B cell (primary cell): ENCODE measurements at regions not wholly inside any gene's neighbourhood (a gene's known extent, or its start where the extent isn't known, plus 50 kb on each side); places are given as distances from the start of the nearest gene placed in this dataset.

Experiments used
- ATAC-seq: fragments of 200-7000 bp; cut with Tn5 transposase; one replicate; pipeline ENCODE4 v1.10.0; 2021; ENCODE audit warnings: low read depth, mild to moderate bottlenecking, moderate number of reproducible peaks, moderate library complexity
- CTCF ChIA-PET: fragments of 350-600 bp; sonication (Branson Sonifier 250); formaldehyde crosslinking; loops from one replicate; lab custom pipeline; 2021; ENCODE audit warnings: antibody characterized with exemption, inconsistent platforms; lab: Charles Lee
- POLR2A ChIA-PET: fragments of 350-600 bp; sonication (Branson Sonifier 250); formaldehyde crosslinking; loops from one replicate; lab custom pipeline; 2021; ENCODE audit warnings: antibody characterized with exemption; lab: Charles Lee
- DNase-seq: peaks from one replicate; pipeline ENCODE4 v3.0.0; 2013
- H2AFZ ChIP-seq: 2 replicates; pipeline ENCODE4 v1.6.1; 2012; ENCODE audit warnings: mild to moderate bottlenecking, low read depth, low read length; ENCODE audit not compliant: insufficient read depth, poor library complexity, severe bottlenecking
- H3K27ac ChIP-seq, 2 donors: 1 replicate in 1 of 2; 2 replicates in 1 of 2; pipeline ENCODE4 v1.5.1; 2012 to 2013; ENCODE audit warnings: low read length in 2 of 2, mild to moderate bottlenecking in 2 of 2, moderate library complexity in 1 of 2
- H3K27me3 ChIP-seq, 4 experiments: fragments of 200-600 bp in 1 of 4; sonication (generic) in 1 of 4; replicated peaks in 1 of 4; 1 replicate in 2 of 4; 2 replicates in 2 of 4; pipeline versions ENCODE4 v1.6.1 to v1.7.0; 2013 to 2016; ENCODE audit warnings: low read length in 3 of 4, mild to moderate bottlenecking in 2 of 4, mixed read lengths in 1 of 4, moderate library complexity in 1 of 4; ENCODE audit not compliant: insufficient read depth in 4 of 4, control insufficient read depth in 3 of 4; ENCODE audit errors: control extremely low read depth in 1 of 4
- H3K36me3 ChIP-seq, 2 experiments: replicated peaks in 1 of 2; 1 replicate in 1 of 2; 2 replicates in 1 of 2; pipeline versions ENCODE4 v1.6.1 to v1.7.1; 2013; ENCODE audit warnings: low read length in 1 of 2; ENCODE audit not compliant: insufficient read depth in 2 of 2, control insufficient read depth in 1 of 2; ENCODE audit errors: control extremely low read depth in 1 of 2, extremely low read depth in 1 of 2
- H3K4me1 ChIP-seq, 2 donors: fragments of 200-600 bp in 1 of 2; sonication (generic) in 1 of 2; 1 replicate in 1 of 2; 2 replicates in 1 of 2; pipeline versions ENCODE4 v1.5.1 to v1.6.1; 2013 to 2017; ENCODE audit warnings: low read length in 2 of 2; ENCODE audit not compliant: control insufficient read depth in 2 of 2, insufficient read depth in 2 of 2
- H3K4me2 ChIP-seq: replicated peaks from 2 replicates; pipeline ENCODE3; 2012; ENCODE audit warnings: mild to moderate bottlenecking, low read depth, low read length; ENCODE audit not compliant: poor library complexity, severe bottlenecking
- H3K4me3 ChIP-seq, 5 experiments: fragments of 200-600 bp in 1 of 5; sonication (generic) in 1 of 5; 1 replicate in 3 of 5; 2 replicates in 2 of 5; pipeline versions ENCODE4 v1.5.1 to v1.7.0; 2011 to 2016; ENCODE audit warnings: low read length in 4 of 5, mild to moderate bottlenecking in 4 of 5, low read depth in 2 of 5, control low read depth in 1 of 5, moderate library complexity in 1 of 5; ENCODE audit not compliant: insufficient read depth in 1 of 5; ENCODE audit errors: control extremely low read depth in 1 of 5, extremely low read depth in 1 of 5
- H3K79me2 ChIP-seq: fragments of 200-600 bp; sonication (generic); one replicate; pipeline ENCODE4 v1.6.0; 2016; ENCODE audit warnings: low read length; ENCODE audit not compliant: control insufficient read depth, insufficient read depth
- H3K9ac ChIP-seq: fragments of 200-600 bp; sonication (generic); 2 replicates; pipeline ENCODE4 v1.6.1; 2017; ENCODE audit warnings: mild to moderate bottlenecking, low read length, moderate library complexity
- H3K9me3 ChIP-seq, 3 donors: one replicate each; pipeline versions ENCODE4 v1.6.1 to v1.7.1; 2013; ENCODE audit warnings: low read length in 2 of 3; ENCODE audit not compliant: control insufficient read depth in 2 of 3, insufficient read depth in 1 of 3; ENCODE audit errors: control extremely low read depth in 1 of 3
- H4K20me1 ChIP-seq: 2 replicates; pipeline ENCODE4 v1.6.0; 2012; ENCODE audit warnings: mild to moderate bottlenecking, low read length; ENCODE audit not compliant: insufficient read depth, control insufficient read depth, poor library complexity, severe bottlenecking
- H3K27ac Mint-ChIP-seq: one replicate; pipeline ENCODE4 v1.8.0; 2021; ENCODE audit warnings: mixed read lengths
- H3K27me3 Mint-ChIP-seq: one replicate; pipeline ENCODE4 v1.8.0; 2021; ENCODE audit warnings: mixed read lengths
- H3K4me1 Mint-ChIP-seq: one replicate; pipeline ENCODE4 v1.8.0; 2021; ENCODE audit warnings: mixed read lengths
- H3K4me3 Mint-ChIP-seq: one replicate; pipeline ENCODE4 v1.8.0; 2021; ENCODE audit warnings: mixed read lengths
- H3K9me3 Mint-ChIP-seq: one replicate; pipeline ENCODE4 v1.8.0; 2022; ENCODE audit warnings: mixed read lengths; ENCODE audit not compliant: insufficient read depth
- EZH2 ChIP-seq: IDR thresholded peaks from 2 replicates; pipeline ENCODE4 v1.6.1; 2012; ENCODE audit warnings: borderline replicate concordance, low read depth, mild to moderate bottlenecking, moderate library complexity, low read length; ENCODE audit not compliant: insufficient read depth, poor library complexity, severe bottlenecking
- WGBS: methylation state at CpG from one replicate; pipeline ENCODE4 v1.1.5; 2013; ENCODE audit warnings: missing lambda C conversion rate; ENCODE audit not compliant: insufficient coverage; 5-methylcytosine and 5-hydroxymethylcytosine counted together
- intact Hi-C: fragments of 100-400 bp; cut with micrococcal nuclease; formaldehyde crosslinking; loops from one replicate; pipeline ENCODE4 v1.10.0; 2022
- TF ChIP-seq, protein P1 (sequence below): fragments of 200-600 bp; IDR thresholded peaks from one replicate; pipeline ENCODE4 v1.8.0; 2022; ENCODE audit warnings: antibody characterized with exemption, mild to moderate bottlenecking

DNA sequence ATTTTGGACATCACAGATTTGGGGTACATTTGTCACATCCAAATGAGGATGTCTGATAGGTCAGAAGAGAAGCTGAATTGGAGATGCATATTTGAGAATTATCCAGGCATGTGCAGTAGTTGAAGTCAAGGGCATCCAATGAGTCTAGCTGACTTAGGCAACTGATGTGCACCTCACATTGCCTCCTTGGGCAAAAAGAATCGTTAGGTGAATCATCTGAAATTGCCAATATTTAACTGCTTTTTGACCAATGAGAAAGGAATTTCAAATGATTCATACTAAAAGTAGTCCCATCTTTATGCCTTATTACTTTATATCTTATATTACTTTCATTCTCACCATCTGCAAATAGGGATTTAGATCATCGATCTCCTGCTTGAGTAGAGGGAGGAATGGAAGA, 117.7 kb downstream of the CD47 start:
- POLR2A ChIA-PET, result no interaction called here
- no peak overlapping the region for H3K4me2 ChIP-seq

DNA sequence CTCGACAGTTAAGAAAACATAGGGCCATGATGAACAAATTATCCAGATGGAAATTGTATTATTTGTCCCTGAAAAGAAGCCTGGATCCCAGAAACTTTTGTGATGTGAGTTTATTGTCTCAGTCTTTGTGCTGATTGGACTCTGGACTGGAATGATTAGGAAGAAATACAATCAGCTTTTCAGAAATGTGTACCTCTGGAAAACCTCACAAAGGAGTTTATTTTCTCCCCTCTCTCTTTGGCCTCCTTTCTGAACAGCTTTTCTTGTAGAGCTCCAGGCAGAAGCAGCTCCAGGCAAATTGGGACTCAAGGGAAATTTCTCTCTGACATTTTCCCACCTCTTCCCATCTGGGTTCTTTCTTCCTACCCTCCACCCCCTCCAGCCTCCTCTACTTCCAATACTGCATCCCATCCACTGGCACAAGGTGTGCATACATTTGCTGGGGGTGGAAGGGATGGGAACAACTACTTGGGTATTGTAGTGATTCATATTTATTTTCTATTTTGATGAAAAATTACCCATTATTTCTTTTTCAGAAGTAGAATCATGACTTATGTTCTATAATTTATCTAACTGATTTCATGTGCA, 119.7 kb downstream of the CD47 start:
- WGBS, result 100% methylated on average over 1 of the region's 1 CpG
- Histone ChIP-seq H3K9ac (no peak overlapping the region), H3K36me3 (no peaks in the 10 kb centered on the region), H2AFZ (no peak overlapping the region), H3K4me1 (peaks cover 0 to 6% of the 10 kb centered on the region in 2 donors), H3K27ac (no peak overlapping the region), H3K27me3 (no peaks in the 10 kb centered on the region), H3K9me3 (no peaks in the 10 kb centered on the region), H3K79me2 (no peaks in the 10 kb centered on the region), H4K20me1 (no peaks in the 10 kb centered on the region), H3K4me3 (no peak overlapping the region), H3K4me2 (no peak overlapping the region)
- no peaks in the 10 kb centered on the region for H3K27me3 Mint-ChIP-seq
- ATAC-seq, result no peak
- H3K4me3 Mint-ChIP-seq, result no peak overlapping the region
- POLR2A ChIA-PET, result no interaction called here
- CTCF ChIA-PET, result interaction anchor here (1.1 kb wide), 1 partner anchor 36 kb away, joined by 3 read pairs; no protein-coding TSS in a partner anchor
- DNase-seq, result no peak
- intact Hi-C loops, result no loop called here
- TF ChIP-seq EZH2, result no peak
- TF ChIP-seq, protein P1, sequence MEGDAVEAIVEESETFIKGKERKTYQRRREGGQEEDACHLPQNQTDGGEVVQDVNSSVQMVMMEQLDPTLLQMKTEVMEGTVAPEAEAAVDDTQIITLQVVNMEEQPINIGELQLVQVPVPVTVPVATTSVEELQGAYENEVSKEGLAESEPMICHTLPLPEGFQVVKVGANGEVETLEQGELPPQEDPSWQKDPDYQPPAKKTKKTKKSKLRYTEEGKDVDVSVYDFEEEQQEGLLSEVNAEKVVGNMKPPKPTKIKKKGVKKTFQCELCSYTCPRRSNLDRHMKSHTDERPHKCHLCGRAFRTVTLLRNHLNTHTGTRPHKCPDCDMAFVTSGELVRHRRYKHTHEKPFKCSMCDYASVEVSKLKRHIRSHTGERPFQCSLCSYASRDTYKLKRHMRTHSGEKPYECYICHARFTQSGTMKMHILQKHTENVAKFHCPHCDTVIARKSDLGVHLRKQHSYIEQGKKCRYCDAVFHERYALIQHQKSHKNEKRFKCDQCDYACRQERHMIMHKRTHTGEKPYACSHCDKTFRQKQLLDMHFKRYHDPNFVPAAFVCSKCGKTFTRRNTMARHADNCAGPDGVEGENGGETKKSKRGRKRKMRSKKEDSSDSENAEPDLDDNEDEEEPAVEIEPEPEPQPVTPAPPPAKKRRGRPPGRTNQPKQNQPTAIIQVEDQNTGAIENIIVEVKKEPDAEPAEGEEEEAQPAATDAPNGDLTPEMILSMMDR, result no peak
- no peaks in the 10 kb centered on the region for H3K9me3 Mint-ChIP-seq
- peaks cover 13% of the 10 kb centered on the region for H3K4me1 Mint-ChIP-seq
- no peak overlapping the region for H3K27ac Mint-ChIP-seq

More for the DNA sequence above, 117.7 kb downstream of the CD47 start:
- DNase-seq (no peak), ATAC-seq (no peak)
- Histone ChIP-seq H3K9ac (no peak overlapping the region), H3K4me3 (no peak overlapping the region), H3K79me2 (no peaks in the 10 kb centered on the region), H2AFZ (no peak overlapping the region), H3K9me3 (no peaks in the 10 kb centered on the region), H3K27me3 (no peaks in the 10 kb centered on the region), H3K27ac (no peak overlapping the region), H3K36me3 (no peaks in the 10 kb centered on the region), H4K20me1 (no peaks in the 10 kb centered on the region), H3K4me1 (peaks cover 0 to 6% of the 10 kb centered on the region in 2 donors)
- CTCF ChIA-PET, result no interaction called here
- intact Hi-C loops, result no loop called here
- Mint-ChIP-seq H3K27ac (no peak overlapping the region), H3K9me3 (no peaks in the 10 kb centered on the region), H3K27me3 (no peaks in the 10 kb centered on the region), H3K4me3 (no peak overlapping the region), H3K4me1 (peaks cover 16% of the 10 kb centered on the region)
- 100% methylated on average over 1 of the region's 2 CpGs for WGBS
- TF ChIP-seq EZH2, result no peak
- TF ChIP-seq, protein P1, result no peak
